SW480 (cell line): ENCODE measurements at regions not wholly inside any gene's neighbourhood (a gene's known extent, or its start where the extent isn't known, plus 50 kb on each side); places are given as distances from the start of the nearest gene placed in this dataset.
A peak's percentile ranks its signal among the peaks of the same experiment; 100 is the strongest.
"Not testable (repeated sequence)": the region's sequence is repeated elsewhere in the genome, so short reads cannot be mapped to it uniquely, and the experiment has no call there.

Experiments
- DNase-seq: peaks from one replicate; pipeline ENCODE4 v3.0.0-alpha.2; 2016; ENCODE audit warnings: low spot score

- no peak for DNase-seq
These were observed 282.8 kb downstream of the ALDH8A1 start for GRCh38 chr6:134667111-134667510.

- DNase-seq: no peak
These were observed 283.8 kb downstream of the ALDH8A1 start for GRCh38 chr6:134666125-134666524.

GRCh38 chr6:134665029-134665723, 284.7 kb downstream of the ALDH8A1 start:
- no peak for DNase-seq

- no peak for DNase-seq
These were observed 285.9 kb downstream of the ALDH8A1 start for GRCh38 chr6:134663800-134664535.

- DNase-seq: no peak
These were observed 286.5 kb downstream of the ALDH8A1 start for GRCh38 chr6:134663356-134663755.

GRCh38 chr6:134662077-134662700, 287.7 kb downstream of the ALDH8A1 start:
- DNase-seq: no peak

- not testable (repeated sequence) for DNase-seq
These were observed 290.0 kb downstream of the ALDH8A1 start for GRCh38 chr6:134659885-134660284.

- DNase-seq: no peak
These were observed 291.3 kb downstream of the ALDH8A1 start for GRCh38 chr6:134658596-134658995.

- DNase-seq: no peak
These were observed 292.0 kb downstream of the ALDH8A1 start for GRCh38 chr6:134657751-134658527.

- no peak for DNase-seq
These were observed 292.6 kb downstream of the ALDH8A1 start for GRCh38 chr6:134657343-134657742.

GRCh38 chr6:134654751-134655150, 295.1 kb downstream of the ALDH8A1 start:
- DNase-seq: no peak

GRCh38 chr6:134651519-134651918, 298.4 kb downstream of the ALDH8A1 start:
- DNase-seq: no peak

- no peak for DNase-seq
These were observed 302.0 kb downstream of the ALDH8A1 start for GRCh38 chr6:134647861-134648260.

- no peak for DNase-seq
These were observed 307.1 kb downstream of the ALDH8A1 start for GRCh38 chr6:134642819-134643218.

GRCh38 chr6:134642279-134642678, 307.6 kb downstream of the ALDH8A1 start:
- no peak for DNase-seq

- DNase-seq: peak; percentile 39
These were observed 308.9 kb downstream of the ALDH8A1 start for GRCh38 chr6:134640975-134641429.

GRCh38 chr6:134640229-134640628, 309.7 kb downstream of the ALDH8A1 start:
- no peak for DNase-seq

GRCh38 chr6:134637847-134638437, 312.0 kb downstream of the ALDH8A1 start:
- no peak for DNase-seq

GRCh38 chr6:134637282-134637681, 312.6 kb downstream of the ALDH8A1 start:
- no peak for DNase-seq

GRCh38 chr6:134636186-134636799, 313.6 kb downstream of the ALDH8A1 start:
- no peak for DNase-seq

- no peak for DNase-seq
These were observed 314.9 kb downstream of the ALDH8A1 start for GRCh38 chr6:134634966-134635365.
